ENCODE measurements at regions not wholly inside any gene's neighbourhood (a gene's known extent, or its start where the extent isn't known, plus 50 kb on each side); places are given as distances from the start of the nearest gene placed in this dataset.

DNA sequence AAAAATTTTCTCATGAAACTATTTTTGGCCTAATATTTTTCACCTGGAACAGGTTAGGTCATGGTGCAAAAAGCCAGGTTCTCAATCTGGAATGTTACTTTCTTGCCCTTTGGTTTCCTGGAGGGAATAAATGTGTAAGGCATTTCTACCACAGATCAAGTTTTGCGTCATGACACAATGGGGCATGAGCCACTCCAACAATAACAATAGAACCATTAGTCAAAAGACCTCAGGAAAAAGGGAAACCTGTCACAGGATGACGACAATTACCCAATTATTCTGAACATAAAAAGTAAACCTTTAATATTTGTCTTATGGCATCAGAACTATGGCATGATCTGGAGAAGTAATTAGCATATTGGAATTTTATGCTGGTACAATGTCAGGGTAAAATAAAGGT lies 88.2 kb upstream of the HNRNPA3 start:
- TF ChIP-seq GATA2 (IDR thresholded peaks at IDR 0.05; ENCODE audit: low read depth, low read length) (no peak), GATA3 (IDR thresholded peaks at IDR 0.05; ENCODE audit: low read depth, low read length) (no peak)

Data from SH-SY5Y (cell line).